Activated naive CD8-positive, alpha-beta T cell treated with anti-CD3 and anti-CD28 coated beads, Interleukin-2, amount 50 U/mL, for 24 hours (primary cell): ENCODE measurements at regions not wholly inside any gene's neighbourhood (a gene's known extent, or its start where the extent isn't known, plus 50 kb on each side); places are given as distances from the start of the nearest gene placed in this dataset.
"Not testable (repeated sequence)": the region's sequence is repeated elsewhere in the genome, so short reads cannot be mapped to it uniquely, and the experiment has no call there.

ENCODE experiments used
- ATAC-seq: fragments of 150-1000 bp; cut with Tn5 transposase; one replicate; pipeline ENCODE4 v1.10.0; 2021
- DNase-seq: peaks from one replicate; pipeline ENCODE4 v3.0.0; 2021
- H3K27ac Mint-ChIP-seq: one replicate; pipeline ENCODE4 v1.8.0; 2021; ENCODE audit warnings: mild to moderate bottlenecking, mixed read lengths
- H3K27me3 Mint-ChIP-seq: one replicate; pipeline ENCODE4 v1.8.0; 2021; ENCODE audit warnings: mixed read lengths
- H3K36me3 Mint-ChIP-seq: one replicate; pipeline ENCODE4 v1.8.0; 2021; ENCODE audit warnings: low read depth, mixed read lengths
- H3K4me1 Mint-ChIP-seq: one replicate; pipeline ENCODE4 v1.8.0; 2021; ENCODE audit warnings: mixed read lengths
- H3K4me3 Mint-ChIP-seq: one replicate; pipeline ENCODE4 v1.8.0; 2021; ENCODE audit warnings: mild to moderate bottlenecking, moderate library complexity, mixed read lengths
- H3K9me3 Mint-ChIP-seq: one replicate; pipeline ENCODE4 v1.8.0; 2021; ENCODE audit warnings: mixed read lengths

- H3K4me1 Mint-ChIP-seq, result peaks cover 6% of the 10 kb centered on the region
- ATAC-seq (no peak), DNase-seq (no peak)
- peaks cover 14% of the 10 kb centered on the region for H3K27me3 Mint-ChIP-seq
- no peak overlapping the region for H3K4me3 Mint-ChIP-seq
- H3K36me3 Mint-ChIP-seq, result no peaks in the 10 kb centered on the region
- H3K27ac Mint-ChIP-seq, result no peak overlapping the region
- H3K9me3 Mint-ChIP-seq, result no peaks in the 10 kb centered on the region
Observed at GRCh38 chr20:17867131-17867925, 101.3 kb downstream of the SNX5 start.

DNA sequence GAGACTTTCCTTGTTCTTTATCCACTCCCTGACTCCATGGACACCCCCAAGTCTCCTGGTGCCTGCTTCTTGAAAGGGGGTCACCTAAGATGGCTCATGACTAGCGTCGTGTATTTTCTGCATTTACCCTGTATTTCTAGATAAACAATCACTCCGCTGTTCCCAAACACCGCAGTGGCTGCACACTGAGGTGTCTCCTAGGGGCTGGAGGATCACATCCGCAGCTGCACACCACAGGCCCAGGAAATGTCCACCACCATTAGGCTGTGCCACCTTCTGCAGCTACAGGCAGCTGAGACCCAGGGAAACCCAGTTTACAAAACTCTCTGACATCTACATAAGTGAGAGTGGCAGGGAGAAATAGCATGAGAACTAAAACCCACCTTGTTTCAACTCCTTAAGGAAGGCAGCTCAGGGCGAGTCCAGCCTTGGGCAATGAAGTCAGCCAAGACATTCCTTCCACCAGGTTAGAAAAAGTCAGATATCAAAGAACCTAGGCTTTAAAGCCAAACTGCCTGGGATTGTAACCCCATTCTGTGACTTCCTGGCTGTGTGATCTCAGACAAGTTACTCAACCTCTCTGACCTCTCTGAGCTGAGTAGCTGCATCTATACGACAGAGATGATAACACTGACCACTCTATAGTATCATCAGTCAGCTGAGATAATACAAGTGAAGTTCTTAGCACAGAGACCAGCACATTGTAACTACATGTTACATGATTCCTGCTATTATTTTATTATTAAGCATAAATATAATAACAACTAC is 102.2 kb downstream of the SNX5 start:
- ATAC-seq (no peak), DNase-seq (no peak)
- H3K27me3 Mint-ChIP-seq, result peaks cover 12% of the 10 kb centered on the region
- no peaks in the 10 kb centered on the region for H3K36me3 Mint-ChIP-seq
- H3K27ac Mint-ChIP-seq, result no peak overlapping the region
- peaks cover 5% of the 10 kb centered on the region for H3K4me1 Mint-ChIP-seq
- H3K9me3 Mint-ChIP-seq, result no peaks in the 10 kb centered on the region
- no peak overlapping the region for H3K4me3 Mint-ChIP-seq

DNA sequence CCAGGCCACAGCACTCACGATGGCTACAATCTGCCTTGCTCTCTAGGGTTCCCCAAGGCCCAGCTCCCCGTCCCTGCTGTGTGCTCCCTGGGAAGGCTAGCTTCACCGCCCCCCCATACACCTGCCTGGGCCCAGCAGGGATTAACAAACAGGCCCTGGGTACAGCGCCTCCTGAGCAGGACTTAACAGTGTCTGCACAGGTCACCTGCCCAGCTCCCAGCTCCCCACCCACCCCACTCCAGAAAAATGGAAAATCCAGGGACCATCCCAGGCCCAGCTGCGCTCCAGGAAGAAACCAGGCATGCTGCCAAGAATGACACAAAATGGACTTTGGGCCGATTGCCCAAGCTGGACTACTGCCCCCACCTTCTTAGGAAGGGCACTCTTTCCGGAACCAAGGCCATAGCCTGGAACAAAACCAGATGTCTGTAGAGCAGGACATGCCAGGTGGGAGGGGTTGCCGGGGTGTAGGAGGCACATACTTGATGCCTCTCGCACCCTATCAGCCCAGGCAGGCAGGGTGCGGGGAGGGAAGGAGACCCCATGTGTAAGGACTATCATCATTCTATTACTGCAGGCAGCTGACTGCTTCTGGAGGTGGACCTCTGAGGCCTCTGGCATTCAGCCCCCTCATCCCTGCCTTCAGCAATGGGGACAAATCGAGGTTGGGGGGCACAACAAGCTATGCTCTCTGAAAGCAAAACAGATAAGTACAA is 104.9 kb downstream of the SNX5 start:
- no peaks in the 10 kb centered on the region for H3K36me3 Mint-ChIP-seq

GRCh38 chr20:17863209-17863576 is 105.4 kb downstream of the SNX5 start:
- peaks cover 13% of the 10 kb centered on the region for H3K27me3 Mint-ChIP-seq
- no peaks in the 10 kb centered on the region for H3K9me3 Mint-ChIP-seq
- ATAC-seq (no peak), DNase-seq (no peak)
- no peak overlapping the region for H3K4me3 Mint-ChIP-seq
- peaks cover 31% of the 10 kb centered on the region for H3K4me1 Mint-ChIP-seq
- H3K36me3 Mint-ChIP-seq, result no peaks in the 10 kb centered on the region
- H3K27ac Mint-ChIP-seq, result no peak overlapping the region

More for the DNA sequence above, 104.9 kb downstream of the SNX5 start:
- DNase-seq (no peak), ATAC-seq (no peak)
- Mint-ChIP-seq H3K9me3 (no peaks in the 10 kb centered on the region), H3K4me1 (peaks cover 27% of the 10 kb centered on the region), H3K27ac (no peak overlapping the region), H3K27me3 (peaks cover 13% of the 10 kb centered on the region), H3K4me3 (no peak overlapping the region)

DNA sequence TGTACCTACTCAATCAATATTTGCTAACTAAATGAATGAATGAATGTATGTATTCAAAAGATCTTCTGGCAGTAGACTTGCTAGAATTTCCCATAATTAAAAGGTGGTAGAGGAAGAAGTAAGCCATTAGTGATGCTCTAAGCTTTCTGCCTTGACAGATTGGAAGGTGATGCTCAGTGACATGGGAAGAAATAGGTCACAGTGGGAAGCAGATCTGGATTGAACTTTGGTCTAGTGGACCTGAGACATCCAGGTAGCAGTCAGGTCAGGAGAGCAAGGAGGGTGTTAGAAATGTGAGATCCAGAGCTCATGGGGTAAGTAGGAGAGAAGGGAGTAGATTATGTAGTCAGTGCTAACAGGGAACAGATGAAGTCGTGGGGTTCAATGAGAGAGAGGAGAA is 106.4 kb downstream of the SNX5 start:
- DNase-seq, result no peak
- Mint-ChIP-seq H3K36me3 (no peaks in the 10 kb centered on the region), H3K9me3 (no peaks in the 10 kb centered on the region), H3K4me3 (no peak overlapping the region), H3K27ac (no peak overlapping the region), H3K27me3 (peaks cover 13% of the 10 kb centered on the region), H3K4me1 (peaks cover 35% of the 10 kb centered on the region)
- ATAC-seq, result no peak

DNA sequence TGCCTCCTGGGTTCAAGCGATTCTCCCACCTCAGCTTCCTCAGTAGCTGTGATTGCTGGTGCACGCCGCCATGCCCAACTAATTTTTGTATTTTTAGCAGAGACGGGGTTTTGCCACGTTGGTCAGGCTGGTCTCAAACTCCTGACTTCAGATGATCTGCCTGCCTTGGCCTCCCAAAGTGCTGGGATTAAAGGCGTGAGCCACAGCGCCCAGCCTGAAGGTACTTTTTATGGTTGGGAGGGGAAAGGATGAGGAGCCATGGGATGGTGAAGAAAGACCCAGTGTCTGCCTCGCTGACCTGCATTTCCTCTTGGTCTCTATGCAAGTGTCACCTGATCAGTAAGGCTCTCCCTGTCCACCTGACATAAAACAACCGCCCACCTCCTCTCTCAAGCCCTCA is 107.0 kb downstream of the SNX5 start:
- Mint-ChIP-seq H3K4me1 (peaks cover 37% of the 10 kb centered on the region), H3K27me3 (peaks cover 13% of the 10 kb centered on the region)
- not testable (repeated sequence) for H3K9me3 Mint-ChIP-seq, H3K4me3 Mint-ChIP-seq, DNase-seq, ATAC-seq, H3K36me3 Mint-ChIP-seq, H3K27ac Mint-ChIP-seq

DNA sequence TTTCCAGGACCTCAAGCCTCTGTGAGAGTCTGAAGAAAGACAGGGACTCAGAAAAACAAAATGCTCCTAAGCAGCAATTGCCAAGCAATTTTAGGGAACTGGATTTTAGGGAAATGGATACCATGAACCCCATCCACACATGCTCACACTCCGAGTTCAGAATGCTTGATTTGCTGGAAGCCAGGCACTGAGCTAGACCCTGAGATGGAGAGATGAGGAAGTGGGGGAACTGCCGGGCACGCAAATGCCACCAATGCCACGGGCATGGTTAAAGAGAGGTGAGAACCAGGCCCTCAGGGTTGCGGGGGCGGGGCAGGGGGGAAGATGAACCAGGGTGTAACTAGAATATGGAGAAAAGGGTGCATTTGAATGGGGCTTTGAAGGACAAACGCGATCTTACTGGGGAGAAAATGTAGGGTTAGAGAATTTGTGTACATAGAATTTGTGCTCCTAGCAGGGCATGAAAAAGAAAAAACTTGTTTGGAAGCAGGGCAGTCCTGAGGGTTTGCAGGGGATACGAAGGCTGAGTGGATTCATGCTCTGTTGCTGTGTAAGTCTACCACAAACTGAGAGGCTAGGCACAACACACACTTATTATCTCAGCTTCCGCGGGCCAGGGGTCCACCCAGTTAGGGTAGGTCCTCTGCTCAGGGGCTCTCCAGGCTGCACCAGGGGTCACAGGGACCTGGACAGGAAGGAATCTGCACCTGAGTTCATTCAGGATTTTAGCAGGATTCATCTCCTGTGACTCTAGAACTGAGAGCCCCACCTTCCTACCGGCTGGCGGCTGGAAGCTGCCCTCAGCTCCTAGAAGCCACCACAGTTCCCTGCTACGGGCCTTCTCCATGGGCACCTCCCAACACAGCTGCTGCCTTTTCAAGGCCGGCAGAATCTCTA is 108.0 kb downstream of the SNX5 start:
- Mint-ChIP-seq H3K27ac (no peak overlapping the region), H3K36me3 (no peaks in the 10 kb centered on the region), H3K4me3 (no peak overlapping the region), H3K27me3 (peaks cover 13% of the 10 kb centered on the region), H3K4me1 (peaks cover 41% of the 10 kb centered on the region), H3K9me3 (no peaks in the 10 kb centered on the region)
- no peak for DNase-seq
- no peak for ATAC-seq

DNA sequence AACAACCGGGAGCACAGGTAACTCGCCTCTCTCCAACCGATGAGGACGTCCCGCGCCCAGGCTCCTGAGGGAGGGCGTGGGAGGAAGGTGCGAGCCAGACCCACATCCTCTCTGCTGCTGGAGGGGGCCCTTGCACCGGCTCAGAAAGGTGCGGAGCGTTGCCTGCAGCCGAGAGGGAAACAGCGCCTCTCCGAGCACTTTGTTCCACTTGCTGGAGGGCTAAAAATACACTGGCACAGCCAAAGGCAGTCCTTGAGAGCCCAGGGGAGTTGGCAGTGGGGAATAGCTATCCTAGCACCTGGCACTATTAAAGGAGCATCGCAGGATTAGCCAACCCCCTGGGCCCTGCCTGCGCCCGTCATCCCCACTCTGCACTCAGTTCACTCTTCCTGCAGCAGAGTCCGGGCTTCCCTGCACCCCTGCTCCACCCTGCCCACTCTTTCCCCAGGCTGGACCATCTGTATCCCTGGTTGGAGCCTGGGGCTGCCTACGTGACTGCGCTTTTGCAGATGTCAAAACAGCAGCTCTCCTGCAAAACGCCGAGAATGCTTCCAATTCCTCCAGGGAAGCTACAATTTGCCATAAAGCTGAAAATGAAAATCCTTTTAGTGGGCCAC is 108.9 kb downstream of the SNX5 start:
- ATAC-seq, result peak; percentile 64
- H3K27ac Mint-ChIP-seq, result no peak overlapping the region

GRCh38 chr20:17859002-17859615 is 109.5 kb downstream of the SNX5 start:
- H3K9me3 Mint-ChIP-seq, result no peaks in the 10 kb centered on the region
- H3K4me1 Mint-ChIP-seq, result peaks cover 41% of the 10 kb centered on the region
- H3K27ac Mint-ChIP-seq, result no peak overlapping the region
- no peak overlapping the region for H3K4me3 Mint-ChIP-seq
- H3K27me3 Mint-ChIP-seq, result peaks cover 14% of the 10 kb centered on the region
- no peak for DNase-seq
- ATAC-seq, result peak; percentile 35
- no peaks in the 10 kb centered on the region for H3K36me3 Mint-ChIP-seq

More for the DNA sequence above, 108.9 kb downstream of the SNX5 start:
- no peaks in the 10 kb centered on the region for H3K36me3 Mint-ChIP-seq
- peaks cover 12% of the 10 kb centered on the region for H3K27me3 Mint-ChIP-seq
- no peak overlapping the region for H3K4me3 Mint-ChIP-seq
- peak; percentile 37 for DNase-seq
- peaks cover 41% of the 10 kb centered on the region for H3K4me1 Mint-ChIP-seq
- no peaks in the 10 kb centered on the region for H3K9me3 Mint-ChIP-seq

DNA sequence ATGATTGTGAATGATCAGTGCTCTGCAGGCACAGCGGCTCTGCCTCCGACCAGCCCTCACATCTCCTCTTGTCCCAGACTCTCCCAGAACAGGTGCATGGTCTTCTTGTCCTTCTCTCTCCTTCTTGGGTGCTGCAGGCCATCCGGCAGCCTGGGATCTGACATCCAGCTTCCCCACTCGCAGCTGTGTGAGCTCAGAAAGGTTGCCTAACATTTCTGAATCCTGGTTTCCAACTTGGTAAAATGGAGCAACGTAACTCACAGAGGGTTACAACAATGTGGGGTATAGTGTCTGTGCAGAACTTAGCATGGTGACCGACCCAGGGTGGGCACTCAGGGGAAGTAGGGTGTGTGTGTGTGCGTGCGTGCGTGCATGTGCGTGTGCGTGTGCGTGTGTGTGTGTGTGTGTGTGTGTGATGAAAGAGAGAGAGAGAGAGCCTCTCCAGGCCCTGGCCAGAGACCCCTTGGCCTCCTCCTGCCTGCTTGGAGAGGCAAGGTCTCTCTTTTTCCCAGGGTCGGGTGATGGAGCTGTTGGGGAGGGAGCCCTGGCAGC is 110.1 kb downstream of the SNX5 start:
- Mint-ChIP-seq H3K9me3 (no peaks in the 10 kb centered on the region), H3K4me3 (no peak overlapping the region), H3K27me3 (peaks cover 14% of the 10 kb centered on the region), H3K36me3 (no peaks in the 10 kb centered on the region), H3K4me1 (peaks cover 41% of the 10 kb centered on the region), H3K27ac (no peak overlapping the region)
- ATAC-seq (no peak), DNase-seq (no peak)

DNA sequence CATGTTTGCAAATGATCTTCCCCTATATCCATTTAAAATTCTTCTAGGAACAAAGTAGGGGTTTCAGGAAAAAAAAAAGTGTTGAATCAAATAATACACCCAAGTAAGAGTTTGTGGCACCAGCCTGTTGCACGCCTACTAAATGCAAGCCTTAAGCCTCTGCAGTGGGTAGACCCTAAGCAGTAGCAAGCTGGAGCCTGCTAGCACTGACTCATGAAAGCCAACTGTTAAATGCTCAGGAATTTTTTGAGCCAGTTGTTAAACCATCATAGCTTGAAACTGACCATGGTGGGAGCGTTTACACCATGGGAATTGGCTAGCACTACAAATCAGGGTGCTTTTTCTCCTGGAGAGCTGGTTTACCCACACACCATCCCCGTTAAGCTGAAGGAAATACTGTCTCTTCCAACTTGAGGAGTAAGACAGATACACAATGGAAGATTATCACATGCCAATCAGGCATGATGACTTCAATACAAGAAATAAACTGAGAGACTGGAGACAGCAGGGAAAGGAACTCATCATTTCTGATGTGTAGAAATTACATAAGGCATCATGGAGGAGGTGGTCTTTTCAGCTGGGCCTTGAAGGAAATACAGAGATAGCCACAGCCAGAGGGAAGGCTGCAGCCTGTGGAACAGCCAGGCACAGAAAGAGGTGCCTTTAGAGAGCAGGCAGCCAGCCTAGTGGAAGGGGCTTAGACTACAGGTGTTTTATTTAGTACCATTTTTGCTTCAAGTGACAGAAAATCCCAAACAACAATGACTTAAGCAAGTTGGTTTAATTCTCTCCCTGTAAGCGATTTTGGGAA is 110.8 kb downstream of the SNX5 start:
- Mint-ChIP-seq H3K4me3 (no peak overlapping the region), H3K27me3 (peaks cover 14% of the 10 kb centered on the region), H3K27ac (no peak overlapping the region), H3K4me1 (peaks cover 41% of the 10 kb centered on the region), H3K9me3 (no peaks in the 10 kb centered on the region), H3K36me3 (no peaks in the 10 kb centered on the region)
- no peak for DNase-seq
- no peak for ATAC-seq

DNA sequence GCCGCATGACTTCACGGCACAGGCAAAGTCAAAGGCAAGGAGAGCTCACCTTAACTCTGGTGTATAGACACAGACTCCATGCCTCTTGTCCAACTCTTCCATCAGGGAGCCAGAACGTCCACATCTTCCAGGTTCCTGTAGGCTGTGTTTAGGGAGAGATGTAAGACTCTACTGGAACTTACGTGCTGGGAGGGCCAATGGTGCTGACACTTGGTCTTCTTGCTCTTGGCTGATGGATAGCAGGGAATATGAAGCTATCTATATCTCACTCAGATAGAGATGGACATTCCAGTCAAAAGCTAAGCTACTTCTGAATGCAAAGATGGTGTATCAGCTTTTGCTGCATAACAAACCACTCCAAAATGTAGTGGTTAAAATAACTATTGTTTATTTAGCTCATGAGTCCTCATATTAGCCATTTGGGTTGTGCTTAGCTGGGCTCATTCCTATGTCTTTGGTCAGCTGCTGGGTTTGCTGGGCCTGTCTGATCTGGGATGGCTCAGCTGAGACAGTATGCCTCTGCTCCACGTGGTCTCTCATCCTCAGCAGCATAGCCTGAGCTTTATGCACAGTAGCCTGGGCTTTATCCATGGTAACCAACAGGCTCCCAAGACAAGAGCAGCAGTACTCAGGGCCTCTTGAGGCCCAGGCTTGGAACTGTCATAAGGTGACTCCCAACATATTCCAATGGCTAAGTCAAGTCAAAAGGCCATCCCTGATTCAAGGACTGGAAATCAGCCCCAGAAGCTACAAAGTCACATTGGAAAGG is 111.6 kb downstream of the SNX5 start:
- H3K36me3 Mint-ChIP-seq, result no peaks in the 10 kb centered on the region
- peaks cover 39% of the 10 kb centered on the region for H3K4me1 Mint-ChIP-seq
- no peak overlapping the region for H3K27ac Mint-ChIP-seq
- DNase-seq (no peak), ATAC-seq (no peak)
- H3K4me3 Mint-ChIP-seq, result no peak overlapping the region
- H3K9me3 Mint-ChIP-seq, result no peaks in the 10 kb centered on the region
- peaks cover 9% of the 10 kb centered on the region for H3K27me3 Mint-ChIP-seq
